Neural cell (in vitro differentiated cells): ENCODE measurements at regions not wholly inside any gene's neighbourhood (a gene's known extent, or its start where the extent isn't known, plus 50 kb on each side); places are given as distances from the start of the nearest gene placed in this dataset.
"Not testable (repeated sequence)": the region's sequence is repeated elsewhere in the genome, so short reads cannot be mapped to it uniquely, and the experiment has no call there.

Experiments used
- H2AFZ ChIP-seq: fragments of 200-600, 300-800 bp; sonication (generic), shearing (Covaris generic); 2 replicates; pipeline ENCODE4 v1.6.0; 2014; ENCODE audit warnings: low read depth, mild to moderate bottlenecking, antibody characterized with exemption, low read length, moderate library complexity
- H3F3A ChIP-seq: fragments of 200-600 bp; shearing (Covaris generic); 2 replicates; pipeline ENCODE4 v1.6.1; 2016; ENCODE audit warnings: mild to moderate bottlenecking, moderate library complexity, mixed read lengths, antibody characterized with exemption, low read length; ENCODE audit not compliant: insufficient read depth, poor library complexity, severe bottlenecking
- H3K27ac ChIP-seq: fragments of 200-600, 300-800 bp; sonication (generic), shearing (Covaris generic); 2 replicates; pipeline ENCODE4 v1.5.1; 2014; ENCODE audit warnings: mild to moderate bottlenecking, low read length, moderate library complexity
- H3K27me3 ChIP-seq: fragments of 300-800, 200-600 bp; sonication (generic), shearing (Covaris generic); 2 replicates; pipeline ENCODE4 v1.6.0; 2014; ENCODE audit warnings: mild to moderate bottlenecking, low read depth, low read length, moderate library complexity; ENCODE audit not compliant: insufficient read depth
- H3K36me3 ChIP-seq: fragments of 300-800, 200-600 bp; sonication (generic), shearing (Covaris generic); 2 replicates; pipeline ENCODE4 v1.5.1; 2014; ENCODE audit warnings: mild to moderate bottlenecking, antibody characterized with exemption, low read length, moderate library complexity; ENCODE audit not compliant: insufficient read depth
- H3K4me2 ChIP-seq: fragments of 300-800, 200-600 bp; sonication (generic), shearing (Covaris generic); 2 replicates; pipeline ENCODE4 v1.6.0; 2014; ENCODE audit warnings: mild to moderate bottlenecking, low read length
- H3K4me3 ChIP-seq: fragments of 300-800, 200-600 bp; sonication (generic), shearing (Covaris generic); 2 replicates; pipeline ENCODE4 v1.5.1; 2014; ENCODE audit warnings: mild to moderate bottlenecking, low read length, moderate library complexity
- H3K79me2 ChIP-seq: fragments of 200-600 bp; shearing (Covaris generic); replicated peaks from 2 replicates; pipeline ENCODE4 v1.6.0; 2014; ENCODE audit warnings: mild to moderate bottlenecking, low read length, moderate library complexity; ENCODE audit not compliant: insufficient read depth
- H3K9ac ChIP-seq: fragments of 300-800, 200-600 bp; sonication (generic), shearing (Covaris generic); 2 replicates; pipeline ENCODE4 v1.6.1; 2016; ENCODE audit warnings: mild to moderate bottlenecking, low read length, mixed read lengths
- H3K9me2 ChIP-seq: fragments of 200-600 bp; shearing (Covaris generic); 2 replicates; pipeline ENCODE4 v1.6.1; 2016; ENCODE audit warnings: mild to moderate bottlenecking, low read length, mixed read lengths; ENCODE audit not compliant: insufficient read depth
- H3K9me3 ChIP-seq: fragments of 200-600, 300-800 bp; sonication (generic), shearing (Covaris generic); 2 replicates; pipeline ENCODE4 v1.6.1; 2016; ENCODE audit warnings: mild to moderate bottlenecking, mixed run types, low read length, moderate library complexity, mixed read lengths
- H4K20me1 ChIP-seq: fragments of 200-600 bp; shearing (Covaris generic); 2 replicates; pipeline ENCODE4 v1.6.1; 2016; ENCODE audit warnings: mild to moderate bottlenecking, mixed run types; ENCODE audit not compliant: insufficient read depth
- EP300 ChIP-seq: fragments of 450-650 bp; conservative IDR thresholded peaks from 2 replicates; pipeline ENCODE4 v1.6.1; 2014; ENCODE audit warnings: antibody characterized with exemption, mild to moderate bottlenecking, moderate library complexity; ENCODE audit not compliant: poor library complexity, severe bottlenecking
- EZH2 ChIP-seq: fragments of 200-600, 300-800 bp; shearing (Covaris generic), sonication (generic); IDR thresholded peaks from 2 replicates; pipeline ENCODE4 v1.6.1; 2014; ENCODE audit warnings: antibody characterized with exemption, low read length, borderline replicate concordance, mild to moderate bottlenecking; ENCODE audit not compliant: insufficient read depth, poor library complexity, severe bottlenecking
- MXI1 ChIP-seq: fragments of 450-650 bp; conservative IDR thresholded peaks from 2 replicates; pipeline ENCODE4 v1.6.1; 2014; ENCODE audit warnings: antibody characterized with exemption, mild to moderate bottlenecking; ENCODE audit not compliant: poor library complexity, severe bottlenecking
- POLR2AphosphoS5 ChIP-seq: IDR thresholded peaks from 2 replicates; pipeline ENCODE4 v1.6.1; 2012
- RAD21 ChIP-seq: fragments of 450-650 bp; conservative IDR thresholded peaks from 2 replicates; pipeline ENCODE4 v1.6.1; 2014; ENCODE audit warnings: antibody characterized with exemption, mild to moderate bottlenecking, moderate library complexity
- SMC3 ChIP-seq: fragments of 450-650 bp; conservative IDR thresholded peaks from 2 replicates; pipeline ENCODE4 v1.6.1; 2014; ENCODE audit warnings: antibody characterized with exemption, mild to moderate bottlenecking, moderate library complexity; ENCODE audit not compliant: poor library complexity
- TAF1 ChIP-seq: IDR thresholded peaks from 2 replicates; pipeline ENCODE4 v1.6.1; 2012; ENCODE audit warnings: low read depth
- TF ChIP-seq, protein P1 (sequence below): IDR thresholded peaks from 2 replicates; pipeline ENCODE4 v1.6.1; 2012; ENCODE audit warnings: borderline replicate concordance
- TF ChIP-seq, protein P2 (sequence below): fragments of 450-650 bp; IDR thresholded peaks from 2 replicates; pipeline ENCODE4 v1.5.1; 2014; ENCODE audit warnings: antibody characterized with exemption, mild to moderate bottlenecking, moderate library complexity; ENCODE audit not compliant: poor library complexity, severe bottlenecking

GRCh38 chr16:79836144-79836543 is 235.6 kb upstream of the MAF start:
- H3K4me2 ChIP-seq = no peak overlapping the region
- H3K79me2 ChIP-seq = no peaks in the 10 kb centered on the region
- no peak overlapping the region for H2AFZ ChIP-seq
- H3K36me3 ChIP-seq = no peaks in the 10 kb centered on the region
- no peak overlapping the region for H3K27ac ChIP-seq
- H3K9ac ChIP-seq = no peak overlapping the region
- TF ChIP-seq EZH2 = no peak
- TF ChIP-seq, protein P1, sequence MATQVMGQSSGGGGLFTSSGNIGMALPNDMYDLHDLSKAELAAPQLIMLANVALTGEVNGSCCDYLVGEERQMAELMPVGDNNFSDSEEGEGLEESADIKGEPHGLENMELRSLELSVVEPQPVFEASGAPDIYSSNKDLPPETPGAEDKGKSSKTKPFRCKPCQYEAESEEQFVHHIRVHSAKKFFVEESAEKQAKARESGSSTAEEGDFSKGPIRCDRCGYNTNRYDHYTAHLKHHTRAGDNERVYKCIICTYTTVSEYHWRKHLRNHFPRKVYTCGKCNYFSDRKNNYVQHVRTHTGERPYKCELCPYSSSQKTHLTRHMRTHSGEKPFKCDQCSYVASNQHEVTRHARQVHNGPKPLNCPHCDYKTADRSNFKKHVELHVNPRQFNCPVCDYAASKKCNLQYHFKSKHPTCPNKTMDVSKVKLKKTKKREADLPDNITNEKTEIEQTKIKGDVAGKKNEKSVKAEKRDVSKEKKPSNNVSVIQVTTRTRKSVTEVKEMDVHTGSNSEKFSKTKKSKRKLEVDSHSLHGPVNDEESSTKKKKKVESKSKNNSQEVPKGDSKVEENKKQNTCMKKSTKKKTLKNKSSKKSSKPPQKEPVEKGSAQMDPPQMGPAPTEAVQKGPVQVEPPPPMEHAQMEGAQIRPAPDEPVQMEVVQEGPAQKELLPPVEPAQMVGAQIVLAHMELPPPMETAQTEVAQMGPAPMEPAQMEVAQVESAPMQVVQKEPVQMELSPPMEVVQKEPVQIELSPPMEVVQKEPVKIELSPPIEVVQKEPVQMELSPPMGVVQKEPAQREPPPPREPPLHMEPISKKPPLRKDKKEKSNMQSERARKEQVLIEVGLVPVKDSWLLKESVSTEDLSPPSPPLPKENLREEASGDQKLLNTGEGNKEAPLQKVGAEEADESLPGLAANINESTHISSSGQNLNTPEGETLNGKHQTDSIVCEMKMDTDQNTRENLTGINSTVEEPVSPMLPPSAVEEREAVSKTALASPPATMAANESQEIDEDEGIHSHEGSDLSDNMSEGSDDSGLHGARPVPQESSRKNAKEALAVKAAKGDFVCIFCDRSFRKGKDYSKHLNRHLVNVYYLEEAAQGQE = no peak
- TF ChIP-seq, protein P2, sequence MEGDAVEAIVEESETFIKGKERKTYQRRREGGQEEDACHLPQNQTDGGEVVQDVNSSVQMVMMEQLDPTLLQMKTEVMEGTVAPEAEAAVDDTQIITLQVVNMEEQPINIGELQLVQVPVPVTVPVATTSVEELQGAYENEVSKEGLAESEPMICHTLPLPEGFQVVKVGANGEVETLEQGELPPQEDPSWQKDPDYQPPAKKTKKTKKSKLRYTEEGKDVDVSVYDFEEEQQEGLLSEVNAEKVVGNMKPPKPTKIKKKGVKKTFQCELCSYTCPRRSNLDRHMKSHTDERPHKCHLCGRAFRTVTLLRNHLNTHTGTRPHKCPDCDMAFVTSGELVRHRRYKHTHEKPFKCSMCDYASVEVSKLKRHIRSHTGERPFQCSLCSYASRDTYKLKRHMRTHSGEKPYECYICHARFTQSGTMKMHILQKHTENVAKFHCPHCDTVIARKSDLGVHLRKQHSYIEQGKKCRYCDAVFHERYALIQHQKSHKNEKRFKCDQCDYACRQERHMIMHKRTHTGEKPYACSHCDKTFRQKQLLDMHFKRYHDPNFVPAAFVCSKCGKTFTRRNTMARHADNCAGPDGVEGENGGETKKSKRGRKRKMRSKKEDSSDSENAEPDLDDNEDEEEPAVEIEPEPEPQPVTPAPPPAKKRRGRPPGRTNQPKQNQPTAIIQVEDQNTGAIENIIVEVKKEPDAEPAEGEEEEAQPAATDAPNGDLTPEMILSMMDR = no peak
- no peak for TF ChIP-seq SMC3
- no peak for TF ChIP-seq EP300
- TF ChIP-seq TAF1 = no peak
- no peak for TF ChIP-seq MXI1
- no peak for TF ChIP-seq RAD21
- no peaks in the 10 kb centered on the region for H3F3A ChIP-seq
- H3K27me3 ChIP-seq = no peaks in the 10 kb centered on the region
- no peaks in the 10 kb centered on the region for H3K9me3 ChIP-seq
- no peaks in the 10 kb centered on the region for H3K9me2 ChIP-seq
- no peaks in the 10 kb centered on the region for H4K20me1 ChIP-seq
- no peak overlapping the region for H3K4me3 ChIP-seq

DNA sequence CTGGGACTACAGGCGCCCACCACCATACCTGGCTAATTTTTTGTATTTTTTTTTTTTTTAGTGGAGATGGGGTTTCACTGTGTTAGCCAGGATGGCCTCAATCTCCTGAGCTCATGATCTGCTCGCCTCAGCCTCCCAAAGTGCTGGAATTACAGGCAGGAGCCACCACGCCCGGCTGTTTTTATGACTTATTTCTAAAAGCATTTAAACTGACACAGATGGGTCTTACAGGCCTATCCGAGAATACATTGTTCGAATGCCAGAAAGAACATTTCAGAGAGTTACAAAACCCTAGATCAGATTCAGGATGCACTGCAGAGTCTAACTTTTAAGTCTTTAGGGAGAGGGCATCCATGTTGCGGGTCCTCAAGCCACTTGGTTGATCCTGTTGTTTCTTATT is 234.7 kb upstream of the MAF start:
- TF ChIP-seq TAF1 = no peak
- no peaks in the 10 kb centered on the region for H4K20me1 ChIP-seq
- no peaks in the 10 kb centered on the region for H3K79me2 ChIP-seq
- H3K36me3 ChIP-seq = no peaks in the 10 kb centered on the region
- H3K9me3 ChIP-seq = no peaks in the 10 kb centered on the region
- no peaks in the 10 kb centered on the region for H3K9me2 ChIP-seq
- no peaks in the 10 kb centered on the region for H3F3A ChIP-seq
- no peak overlapping the region for H2AFZ ChIP-seq
- H3K9ac ChIP-seq = no peak overlapping the region
- H3K4me3 ChIP-seq = no peak overlapping the region
- H3K4me2 ChIP-seq = no peak overlapping the region
- H3K27me3 ChIP-seq = no peaks in the 10 kb centered on the region
- H3K27ac ChIP-seq = no peak overlapping the region

GRCh38 chr16:79834720-79835119 is 234.2 kb upstream of the MAF start:
- TF ChIP-seq MXI1 = no peak
- TF ChIP-seq SMC3 = no peak
- TF ChIP-seq TAF1 = no peak
- TF ChIP-seq EZH2 = no peak
- no peak for TF ChIP-seq RAD21
- TF ChIP-seq EP300 = no peak
- TF ChIP-seq, protein P1 = no peak
- TF ChIP-seq POLR2AphosphoS5 = no peak
- Histone ChIP-seq H3K27ac (no peak overlapping the region), H3K27me3 (no peaks in the 10 kb centered on the region), H2AFZ (no peak overlapping the region), H4K20me1 (no peaks in the 10 kb centered on the region), H3K36me3 (no peaks in the 10 kb centered on the region), H3K4me2 (no peak overlapping the region), H3K9ac (no peak overlapping the region), H3K9me2 (no peaks in the 10 kb centered on the region), H3K79me2 (no peaks in the 10 kb centered on the region), H3K9me3 (no peaks in the 10 kb centered on the region), H3K4me3 (no peak overlapping the region), H3F3A (no peaks in the 10 kb centered on the region)

GRCh38 chr16:79834003-79834402 is 233.5 kb upstream of the MAF start:
- H3K27ac ChIP-seq, H2AFZ ChIP-seq: not testable (repeated sequence)

More at GRCh38 chr16:79834003-79834402, 233.5 kb upstream of the MAF start:
- H3K27me3 ChIP-seq, H3K9me2 ChIP-seq, H3K9me3 ChIP-seq, H4K20me1 ChIP-seq, H3K4me3 ChIP-seq, H3F3A ChIP-seq, H3K4me2 ChIP-seq, H3K9ac ChIP-seq, H3K36me3 ChIP-seq, H3K79me2 ChIP-seq: not testable (repeated sequence)
